WTC11 (cell line): ENCODE measurements at regions not wholly inside any gene's neighbourhood (a gene's known extent, or its start where the extent isn't known, plus 50 kb on each side); places are given as distances from the start of the nearest gene placed in this dataset.

Experiments used
- CTCF ChIP-seq: fragments of 200-600 bp; IDR thresholded peaks from 2 replicates; pipeline ENCODE4 v1.8.0; 2022; ENCODE audit warnings: antibody characterized with exemption
- ZNF232 ChIP-seq: sonication (generic); formaldehyde crosslinking; IDR thresholded peaks from 2 replicates; pipeline ENCODE4 v1.8.0; 2022; ENCODE audit warnings: mild to moderate bottlenecking, missing genetic modification reagents

GRCh38 chr14:65880507-65880906 lies 468.0 kb downstream of the FUT8 start:
- TF ChIP-seq CTCF: no peak
- TF ChIP-seq ZNF232 (CRISPR knock-in tag): no peak
